Activated B cell treated with CpG ODN at 0.5 μM for 24 hours (primary cell): ENCODE measurements at regions not wholly inside any gene's neighbourhood (a gene's known extent, or its start where the extent isn't known, plus 50 kb on each side); places are given as distances from the start of the nearest gene placed in this dataset.

ENCODE experiments used
- ATAC-seq: fragments of 200-7000 bp; cut with Tn5 transposase; one replicate; pipeline ENCODE4 v1.10.0; 2021; ENCODE audit warnings: low read depth, mild to moderate bottlenecking, moderate library complexity
- CTCF ChIA-PET: fragments of 350-600 bp; sonication (Branson Sonifier 250); formaldehyde crosslinking; loops from one replicate; lab custom pipeline; 2021; ENCODE audit warnings: antibody characterized with exemption; lab: Charles Lee
- POLR2A ChIA-PET: fragments of 350-600 bp; sonication (Branson Sonifier 250); formaldehyde crosslinking; loops from one replicate; lab custom pipeline; 2021; ENCODE audit warnings: antibody characterized with exemption; lab: Charles Lee
- DNase-seq: peaks from one replicate; pipeline ENCODE4 v3.0.0; 2022
- H3K27ac Mint-ChIP-seq: one replicate; pipeline ENCODE4 v1.8.0; 2020; ENCODE audit warnings: mixed read lengths
- H3K27me3 Mint-ChIP-seq: one replicate; pipeline ENCODE4 v1.8.0; 2021; ENCODE audit warnings: mixed read lengths
- H3K36me3 Mint-ChIP-seq: one replicate; pipeline ENCODE4 v1.8.0; 2021; ENCODE audit warnings: low read depth, mixed read lengths
- H3K4me1 Mint-ChIP-seq: one replicate; pipeline ENCODE4 v1.8.0; 2021; ENCODE audit warnings: mixed read lengths
- H3K4me3 Mint-ChIP-seq: one replicate; pipeline ENCODE4 v1.8.0; 2020; ENCODE audit warnings: mild to moderate bottlenecking, mixed read lengths
- H3K9me3 Mint-ChIP-seq: one replicate; pipeline ENCODE4 v1.8.0; 2020; ENCODE audit warnings: mixed read lengths
- intact Hi-C: fragments of 100-400 bp; cut with micrococcal nuclease; formaldehyde crosslinking; loops from one replicate; pipeline ENCODE4 v1.15.1; 2024
- TF ChIP-seq, protein P1 (sequence below): fragments of 200-600 bp; IDR thresholded peaks from one replicate; pipeline ENCODE4 v1.8.0; 2022; ENCODE audit warnings: antibody characterized with exemption, mild to moderate bottlenecking

DNA sequence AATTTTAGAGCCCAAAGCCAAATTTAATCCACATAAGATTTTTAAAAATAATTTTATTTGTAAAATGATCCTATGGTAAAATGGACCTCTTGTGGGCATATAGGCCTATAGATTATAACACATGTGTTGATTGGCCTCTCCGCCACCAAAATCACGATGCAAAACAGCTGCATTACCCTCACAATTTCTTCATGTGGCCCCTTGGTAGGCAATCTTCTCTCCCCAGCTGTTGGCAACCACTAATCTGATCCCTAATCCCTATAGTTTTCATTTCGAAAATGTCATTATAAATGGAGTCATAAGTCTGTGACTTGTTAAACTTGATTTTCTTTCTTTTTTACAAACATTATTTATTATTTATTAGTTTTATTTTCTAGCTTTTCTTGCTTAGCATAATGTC, 263.9 kb upstream of the SULF2 start:
- H3K9me3 Mint-ChIP-seq = peaks cover 6% of the 10 kb centered on the region
- intact Hi-C loops = no loop called here
- H3K36me3 Mint-ChIP-seq = no peaks in the 10 kb centered on the region
- no peaks in the 10 kb centered on the region for H3K4me1 Mint-ChIP-seq
- H3K27me3 Mint-ChIP-seq = peaks cover 12% of the 10 kb centered on the region
- TF ChIP-seq, protein P1, sequence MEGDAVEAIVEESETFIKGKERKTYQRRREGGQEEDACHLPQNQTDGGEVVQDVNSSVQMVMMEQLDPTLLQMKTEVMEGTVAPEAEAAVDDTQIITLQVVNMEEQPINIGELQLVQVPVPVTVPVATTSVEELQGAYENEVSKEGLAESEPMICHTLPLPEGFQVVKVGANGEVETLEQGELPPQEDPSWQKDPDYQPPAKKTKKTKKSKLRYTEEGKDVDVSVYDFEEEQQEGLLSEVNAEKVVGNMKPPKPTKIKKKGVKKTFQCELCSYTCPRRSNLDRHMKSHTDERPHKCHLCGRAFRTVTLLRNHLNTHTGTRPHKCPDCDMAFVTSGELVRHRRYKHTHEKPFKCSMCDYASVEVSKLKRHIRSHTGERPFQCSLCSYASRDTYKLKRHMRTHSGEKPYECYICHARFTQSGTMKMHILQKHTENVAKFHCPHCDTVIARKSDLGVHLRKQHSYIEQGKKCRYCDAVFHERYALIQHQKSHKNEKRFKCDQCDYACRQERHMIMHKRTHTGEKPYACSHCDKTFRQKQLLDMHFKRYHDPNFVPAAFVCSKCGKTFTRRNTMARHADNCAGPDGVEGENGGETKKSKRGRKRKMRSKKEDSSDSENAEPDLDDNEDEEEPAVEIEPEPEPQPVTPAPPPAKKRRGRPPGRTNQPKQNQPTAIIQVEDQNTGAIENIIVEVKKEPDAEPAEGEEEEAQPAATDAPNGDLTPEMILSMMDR = no peak
- POLR2A ChIA-PET = no interaction called here
- DNase-seq (no peak), ATAC-seq (no peak)
- no peak overlapping the region for H3K4me3 Mint-ChIP-seq
- CTCF ChIA-PET = no interaction called here
- no peak overlapping the region for H3K27ac Mint-ChIP-seq

DNA sequence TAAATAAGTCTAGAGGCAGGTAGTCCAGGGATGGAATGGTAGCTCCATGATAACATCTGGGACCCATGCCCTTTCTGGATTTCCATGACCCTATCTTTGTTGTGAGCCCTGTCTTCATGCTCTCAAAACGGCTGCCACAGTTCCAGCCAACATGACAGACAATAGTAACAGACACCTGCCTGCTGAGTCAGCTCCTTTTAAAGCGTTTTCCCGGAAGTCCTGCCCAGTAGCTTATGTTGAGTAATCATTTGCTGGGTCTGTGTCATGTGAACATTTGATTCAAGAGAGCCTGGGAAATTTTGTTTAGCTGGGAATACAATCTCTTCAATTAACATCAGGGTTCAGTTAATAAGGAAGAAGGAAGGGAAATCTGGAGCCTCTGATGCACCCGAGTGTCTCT, 262.2 kb upstream of the SULF2 start:
- ChIA-PET POLR2A (no interaction called here), CTCF (no interaction called here)
- no peaks in the 10 kb centered on the region for H3K4me1 Mint-ChIP-seq
- peaks cover 6% of the 10 kb centered on the region for H3K9me3 Mint-ChIP-seq
- TF ChIP-seq, protein P1 = no peak
- H3K4me3 Mint-ChIP-seq = no peak overlapping the region
- intact Hi-C loops = no loop called here
- no peak for DNase-seq
- H3K27ac Mint-ChIP-seq = no peak overlapping the region
- no peak for ATAC-seq
- H3K36me3 Mint-ChIP-seq = no peaks in the 10 kb centered on the region
- H3K27me3 Mint-ChIP-seq = peaks cover 5% of the 10 kb centered on the region

DNA sequence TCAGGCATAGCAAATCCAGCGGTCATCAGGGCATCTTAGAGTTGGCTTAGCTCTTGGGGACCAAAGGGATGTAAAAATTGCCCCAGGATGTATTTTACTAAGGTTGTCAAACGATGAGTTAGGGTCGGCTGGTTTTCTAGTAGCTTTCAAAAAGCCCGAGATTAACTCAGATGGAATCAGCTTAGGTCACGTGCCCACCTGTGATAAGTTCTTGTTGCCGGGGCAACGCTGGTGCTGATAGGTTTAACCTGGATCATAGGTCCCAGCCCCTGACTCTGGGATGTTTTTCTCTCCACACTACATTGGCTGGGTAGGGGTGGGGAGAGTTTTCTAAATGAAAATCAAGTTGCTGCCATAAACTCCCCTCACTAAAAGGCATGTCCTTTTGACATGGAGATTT, 257.3 kb upstream of the SULF2 start:
- no peaks in the 10 kb centered on the region for H3K4me1 Mint-ChIP-seq
- no peak overlapping the region for H3K4me3 Mint-ChIP-seq
- no peak for ATAC-seq
- peaks cover 4% of the 10 kb centered on the region for H3K27me3 Mint-ChIP-seq
- no peak overlapping the region for H3K27ac Mint-ChIP-seq
- TF ChIP-seq, protein P1 = no peak
- intact Hi-C loops = no loop called here
- peaks cover 6% of the 10 kb centered on the region for H3K9me3 Mint-ChIP-seq
- CTCF ChIA-PET = no interaction called here
- POLR2A ChIA-PET = no interaction called here
- H3K36me3 Mint-ChIP-seq = no peaks in the 10 kb centered on the region
- DNase-seq = no peak

DNA sequence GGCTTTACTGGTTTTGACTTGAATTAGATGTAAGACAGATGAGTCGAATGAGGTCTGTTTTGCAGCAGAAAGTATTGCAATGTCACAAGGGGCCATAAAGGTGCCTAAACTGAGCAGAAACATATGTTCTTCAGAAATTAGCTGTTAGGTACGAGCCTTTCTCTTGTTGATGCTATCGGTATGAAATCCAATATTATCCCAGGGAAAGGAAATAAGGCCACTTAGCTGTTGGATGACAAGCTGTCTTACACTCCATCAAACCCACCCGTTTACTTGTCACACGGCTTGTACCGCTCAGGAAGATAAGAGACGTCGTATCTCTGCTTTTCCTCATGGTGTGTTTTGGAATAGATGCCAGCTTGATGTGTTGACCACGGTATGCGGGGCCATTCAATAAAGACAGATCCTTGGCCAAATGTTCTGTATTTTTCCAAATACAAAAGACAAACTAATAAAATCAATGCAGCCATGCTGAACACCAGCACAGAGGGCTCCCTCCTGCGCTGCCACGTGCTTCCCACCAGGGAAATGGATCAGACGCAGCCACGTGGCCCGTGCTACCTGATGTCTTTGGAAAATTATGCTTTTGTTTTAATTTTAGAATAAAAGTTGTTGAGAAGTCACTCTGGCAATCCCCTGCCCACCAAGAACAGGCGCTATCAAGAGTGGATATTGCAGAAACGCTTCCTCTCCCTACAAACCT, 255.9 kb upstream of the SULF2 start:
- ChIA-PET POLR2A (no interaction called here), CTCF (no interaction called here)
- H3K27me3 Mint-ChIP-seq = peaks cover 6% of the 10 kb centered on the region
- DNase-seq = no peak
- H3K27ac Mint-ChIP-seq = no peak overlapping the region
- no peak for ATAC-seq
- H3K4me1 Mint-ChIP-seq = no peaks in the 10 kb centered on the region
- H3K9me3 Mint-ChIP-seq = peaks cover 6% of the 10 kb centered on the region
- TF ChIP-seq, protein P1 = no peak
- no peak overlapping the region for H3K4me3 Mint-ChIP-seq
- intact Hi-C loops = no loop called here
- H3K36me3 Mint-ChIP-seq = no peaks in the 10 kb centered on the region

DNA sequence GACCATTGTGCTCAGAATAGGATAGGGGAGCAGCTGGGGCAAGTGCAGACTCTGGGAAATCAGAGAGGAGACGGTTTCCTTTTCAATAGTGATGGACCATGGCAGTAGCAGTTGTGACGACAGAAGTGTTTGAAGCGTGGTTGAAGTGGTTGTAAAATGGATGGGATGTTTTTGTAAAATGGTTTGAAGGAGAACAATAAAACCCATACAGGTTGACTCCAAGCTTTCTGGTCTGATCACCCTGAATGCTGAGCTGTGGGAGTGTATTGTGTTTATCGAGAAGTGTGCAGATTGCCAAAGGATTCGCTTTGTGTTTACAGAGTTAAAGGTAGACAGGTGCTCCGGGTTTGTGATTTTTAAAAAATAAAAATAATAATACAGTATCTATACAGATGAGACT, 255.2 kb upstream of the SULF2 start:
- Mint-ChIP-seq H3K27me3 (peaks cover 6% of the 10 kb centered on the region), H3K27ac (no peak overlapping the region), H3K36me3 (no peaks in the 10 kb centered on the region), H3K4me3 (no peak overlapping the region), H3K9me3 (peaks cover 6% of the 10 kb centered on the region), H3K4me1 (no peaks in the 10 kb centered on the region)
- ChIA-PET POLR2A (no interaction called here), CTCF (no interaction called here)
- TF ChIP-seq, protein P1 = no peak
- no peak for ATAC-seq
- intact Hi-C loops = no loop called here
- no peak for DNase-seq
